HK-2 (cell line): ENCODE measurements at regions not wholly inside any gene's neighbourhood (a gene's known extent, or its start where the extent isn't known, plus 50 kb on each side); places are given as distances from the start of the nearest gene placed in this dataset.
A peak's percentile ranks its signal among the peaks of the same experiment; 100 is the strongest.
"Not testable (repeated sequence)": the region's sequence is repeated elsewhere in the genome, so short reads cannot be mapped to it uniquely, and the experiment has no call there.

Source experiments
- DNase-seq: peaks from one replicate; pipeline ENCODE4 v3.0.0-alpha.2; 2018; ENCODE audit not compliant: unreplicated experiment

DNA sequence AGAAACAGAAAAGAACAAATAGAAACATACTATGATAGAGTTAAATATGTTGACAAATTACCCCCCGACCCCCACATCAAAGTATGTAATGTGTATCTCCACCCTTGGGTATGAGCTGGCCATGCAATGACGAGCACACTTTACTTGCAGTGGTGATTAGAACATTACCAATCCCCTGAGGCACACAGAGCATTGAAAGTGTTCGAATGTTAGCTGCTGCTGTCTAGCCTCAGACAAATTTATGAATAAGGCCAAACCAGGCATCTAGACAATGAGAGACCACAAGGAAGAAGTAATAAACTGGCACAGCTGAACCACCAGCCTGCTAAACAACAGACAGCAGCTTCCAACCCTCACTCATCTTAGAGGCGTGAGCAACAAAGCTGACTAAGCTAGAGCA is 380.5 kb downstream of the DSEL start:
- no peak for DNase-seq

DNA sequence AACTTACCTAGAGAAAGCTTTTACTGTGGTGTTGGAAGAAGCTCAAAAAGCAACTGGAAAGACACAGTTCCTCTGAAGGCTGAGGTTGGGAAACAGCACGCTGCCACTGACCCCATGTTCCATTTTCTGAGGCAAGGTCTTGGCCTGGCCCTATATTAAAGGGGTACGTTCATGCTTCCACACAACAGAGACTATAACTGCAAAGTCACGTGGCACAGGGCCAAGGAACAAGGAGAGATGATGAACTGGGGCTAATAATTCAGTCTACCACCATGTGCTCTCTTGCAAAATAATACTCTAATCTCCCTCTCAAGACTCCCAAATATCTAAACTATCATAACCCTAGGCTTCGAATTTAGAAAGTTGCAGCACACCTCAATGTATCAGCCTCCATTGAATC is 381.6 kb downstream of the DSEL start:
- no peak for DNase-seq

DNA sequence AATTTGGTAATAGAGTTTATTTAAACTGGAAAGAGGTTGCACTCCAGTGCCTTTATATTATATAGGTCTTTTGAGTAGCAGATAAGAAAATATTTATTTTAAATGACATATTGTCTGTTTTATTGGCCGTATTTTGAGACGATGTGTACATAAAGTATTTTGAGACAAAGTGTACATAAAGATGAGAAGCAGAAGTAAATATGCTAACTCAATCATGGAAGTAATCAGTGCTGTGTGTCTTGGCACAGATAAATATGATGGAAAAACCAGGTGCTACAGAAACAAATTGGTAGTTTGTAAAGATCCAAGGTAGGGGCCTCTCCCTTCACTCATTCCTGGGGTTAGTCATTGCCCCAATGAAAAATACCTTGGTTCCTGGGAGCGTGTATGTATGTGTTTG is 382.9 kb downstream of the DSEL start:
- no peak for DNase-seq

DNA sequence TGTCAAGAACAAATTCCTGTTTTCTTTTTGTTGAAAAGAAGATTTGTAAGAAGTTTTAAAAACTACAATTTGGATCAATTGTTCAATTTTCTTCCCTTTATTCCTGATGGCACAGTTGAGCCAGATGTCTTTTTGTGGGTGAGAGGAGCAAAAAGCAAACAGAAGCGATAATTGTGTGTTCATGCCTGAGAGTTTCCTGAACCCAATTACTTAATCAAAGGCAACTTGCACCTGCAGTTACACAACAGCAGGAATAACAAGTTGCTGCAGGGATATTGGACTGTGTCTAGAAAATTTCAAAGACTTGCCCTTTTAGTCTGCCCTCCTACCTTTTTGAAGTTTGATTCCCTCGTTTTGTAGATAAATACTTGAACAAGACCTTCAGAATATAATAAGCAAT is 383.6 kb downstream of the DSEL start:
- no peak for DNase-seq

DNA sequence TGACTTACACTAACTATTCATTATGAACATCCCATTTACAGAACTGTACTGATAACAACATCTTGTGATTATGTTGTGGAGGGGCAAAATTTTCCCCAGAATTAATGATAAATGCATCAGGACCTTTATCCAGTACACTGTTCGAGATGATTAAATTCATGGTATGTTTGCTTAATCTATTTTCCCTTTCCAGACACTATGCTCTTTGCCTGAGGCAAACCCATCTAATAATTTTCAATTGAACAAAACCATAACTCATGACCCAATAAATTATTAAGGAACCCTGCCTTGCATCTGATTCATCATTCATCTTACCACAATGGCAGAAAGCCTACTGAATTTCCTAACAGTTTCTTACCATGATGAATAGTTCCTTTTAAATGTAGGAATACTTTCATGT is 385.0 kb downstream of the DSEL start:
- no peak for DNase-seq

DNA sequence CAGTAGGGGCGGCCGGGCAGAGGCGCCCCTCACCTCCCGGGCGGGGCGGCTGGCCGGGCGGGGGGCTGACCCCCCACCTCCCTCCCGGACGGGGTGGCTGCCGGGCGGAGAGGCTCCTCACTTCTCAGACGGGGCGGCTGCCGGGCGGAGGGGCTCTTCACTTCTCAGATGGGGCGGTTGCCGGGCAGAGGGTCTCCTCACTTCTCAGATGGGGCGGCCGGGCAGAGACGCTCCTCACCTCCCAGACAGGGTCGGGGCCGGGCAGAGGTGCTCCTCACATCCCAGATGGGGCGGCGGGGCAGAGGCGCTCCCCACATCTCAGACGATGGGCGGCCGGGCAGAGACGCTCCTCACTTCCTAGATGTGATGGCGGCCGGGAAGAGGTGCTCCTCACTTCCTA is 389.8 kb downstream of the DSEL start:
- DNase-seq: not testable (repeated sequence)

DNA sequence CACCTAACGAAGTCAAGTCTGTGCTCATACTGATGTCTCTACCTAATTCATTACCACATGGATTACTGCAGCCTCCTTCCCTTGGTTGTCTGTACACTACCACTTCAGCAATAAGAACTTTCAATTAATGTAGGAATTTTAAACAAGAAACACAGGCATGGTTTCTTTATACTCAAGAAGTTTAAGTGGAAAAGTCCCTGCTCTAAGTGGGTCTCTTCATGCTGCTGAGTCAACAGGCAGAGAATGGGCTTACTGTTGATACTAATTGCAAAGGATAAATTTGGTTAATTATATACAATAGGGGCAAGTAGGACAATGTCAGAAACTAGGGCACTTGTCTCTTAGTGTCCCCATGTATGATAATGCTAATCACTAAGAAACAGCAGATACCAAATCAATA is 392.6 kb downstream of the DSEL start:
- DNase-seq: no peak

DNA sequence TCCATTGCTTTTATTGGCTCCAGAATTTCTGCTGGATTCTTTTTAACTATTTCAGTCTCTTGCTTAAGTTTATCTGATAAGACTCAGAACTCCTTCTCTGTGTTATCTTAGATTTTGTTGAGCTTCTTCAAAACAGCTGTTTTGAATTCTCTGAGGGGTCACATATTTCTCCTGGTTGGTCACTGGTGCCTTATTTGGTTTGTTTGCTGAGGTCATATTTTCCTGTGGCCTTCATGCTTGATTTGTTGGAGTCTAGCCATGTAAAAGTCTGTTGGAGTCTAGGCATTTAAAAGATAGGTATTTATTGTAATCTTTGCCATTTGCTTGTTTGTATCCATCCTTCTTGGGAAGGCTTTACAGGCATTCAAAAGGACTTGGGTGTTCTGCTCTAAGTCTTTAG is 398.7 kb downstream of the DSEL start:
- DNase-seq: no peak

DNA sequence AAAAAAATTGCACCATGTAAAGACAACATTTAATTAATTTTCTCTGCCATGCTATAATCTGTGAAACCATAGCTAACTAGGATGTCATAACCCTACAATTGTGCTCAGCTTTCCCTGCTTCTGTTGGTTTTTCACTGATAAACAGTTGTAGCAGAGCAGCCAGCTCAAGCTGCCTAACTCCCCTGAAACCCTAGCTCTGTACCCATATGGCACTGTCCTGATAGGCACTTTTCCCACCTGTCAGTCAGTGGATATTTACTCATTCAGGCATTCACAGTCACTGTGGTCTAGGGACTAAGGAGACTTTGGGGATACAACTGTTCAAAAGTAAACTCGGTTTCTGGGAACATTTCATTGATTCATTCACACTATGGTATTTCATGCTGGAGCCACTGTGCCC is 407.0 kb downstream of the DSEL start:
- no peak for DNase-seq

DNA sequence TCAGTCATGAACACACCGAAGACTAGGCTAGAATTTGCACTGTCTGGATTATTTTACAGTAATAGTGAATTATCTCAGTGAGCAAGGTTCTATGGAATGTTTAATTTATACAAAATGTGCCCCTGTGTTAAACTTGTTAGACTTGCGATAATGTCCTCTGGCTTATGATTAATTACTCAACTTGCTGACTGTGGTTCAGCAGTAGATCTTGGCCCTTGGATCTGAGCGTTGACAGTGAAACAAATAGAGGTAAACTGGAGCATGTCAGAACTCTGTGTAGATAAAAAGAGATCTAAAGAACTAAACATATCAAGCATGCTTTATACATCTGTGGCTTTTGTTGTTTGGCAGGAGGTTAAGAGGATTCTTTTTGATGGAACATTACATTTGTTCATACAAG is 407.6 kb downstream of the DSEL start:
- no peak for DNase-seq

DNA sequence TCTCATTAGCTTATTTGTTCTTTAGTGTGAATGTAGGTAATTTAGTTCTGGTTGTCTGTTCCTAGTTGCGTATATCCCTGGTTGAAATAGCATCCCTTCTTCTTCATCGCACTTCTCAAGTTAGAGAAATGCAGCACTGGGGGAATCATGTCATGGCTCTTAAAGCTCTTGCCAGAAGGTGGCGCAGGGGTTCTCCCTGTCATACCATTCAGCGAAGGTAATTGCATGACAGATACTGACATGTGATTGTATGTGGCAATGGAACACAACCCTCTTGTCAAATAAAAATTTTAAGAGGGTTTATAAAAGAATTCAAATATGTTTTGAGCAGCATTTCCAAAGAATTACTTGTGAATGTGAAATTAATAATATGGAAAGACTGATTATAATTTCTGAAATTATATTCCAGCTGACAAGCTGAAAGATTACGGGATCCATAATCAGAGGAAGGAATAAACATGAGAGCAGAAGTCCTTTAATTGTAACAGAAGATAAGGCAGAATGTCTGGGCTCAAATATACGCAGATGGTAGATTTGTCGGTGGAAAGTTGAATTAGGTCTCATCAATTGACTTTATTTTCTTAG is 411.7 kb downstream of the DSEL start:
- peak; percentile 25 for DNase-seq

DNA sequence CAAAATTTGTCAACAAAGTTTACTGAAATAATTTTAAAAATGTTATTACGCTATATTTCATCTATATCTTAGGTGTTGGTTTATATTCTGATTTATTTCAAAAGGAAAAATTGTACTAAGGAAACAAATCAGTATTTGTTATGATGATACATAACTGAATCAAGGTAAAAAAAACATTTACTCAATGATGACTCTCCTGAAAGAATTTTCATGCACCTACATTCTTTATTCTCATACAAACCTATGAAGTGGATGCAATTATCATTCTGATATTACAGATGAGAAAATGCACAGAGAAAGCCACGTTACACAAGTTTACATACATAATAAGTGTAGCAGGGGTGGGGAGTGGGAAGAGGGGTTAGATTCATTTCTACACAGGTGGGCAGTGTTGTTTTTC is 422.4 kb downstream of the DSEL start:
- no peak for DNase-seq

DNA sequence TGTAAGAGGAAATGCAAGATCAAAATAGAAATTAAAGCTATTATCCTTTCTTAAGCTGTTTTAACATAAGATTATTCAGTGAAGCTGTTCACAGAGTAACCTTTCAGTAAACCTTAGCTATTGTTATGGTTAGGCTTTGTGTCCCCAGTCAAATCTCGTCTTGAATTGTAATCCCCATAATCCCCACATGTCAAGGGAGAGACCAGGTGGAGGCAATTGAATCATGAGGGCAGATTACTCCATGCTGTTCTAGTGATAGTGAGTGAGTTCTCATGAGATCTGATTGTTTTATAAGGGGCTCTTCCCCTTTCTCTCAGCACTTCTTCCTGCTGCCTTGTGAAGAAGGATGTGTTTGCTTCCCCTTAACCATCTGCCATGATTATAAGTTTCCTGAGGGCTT is 424.4 kb downstream of the DSEL start:
- DNase-seq: no peak

DNA sequence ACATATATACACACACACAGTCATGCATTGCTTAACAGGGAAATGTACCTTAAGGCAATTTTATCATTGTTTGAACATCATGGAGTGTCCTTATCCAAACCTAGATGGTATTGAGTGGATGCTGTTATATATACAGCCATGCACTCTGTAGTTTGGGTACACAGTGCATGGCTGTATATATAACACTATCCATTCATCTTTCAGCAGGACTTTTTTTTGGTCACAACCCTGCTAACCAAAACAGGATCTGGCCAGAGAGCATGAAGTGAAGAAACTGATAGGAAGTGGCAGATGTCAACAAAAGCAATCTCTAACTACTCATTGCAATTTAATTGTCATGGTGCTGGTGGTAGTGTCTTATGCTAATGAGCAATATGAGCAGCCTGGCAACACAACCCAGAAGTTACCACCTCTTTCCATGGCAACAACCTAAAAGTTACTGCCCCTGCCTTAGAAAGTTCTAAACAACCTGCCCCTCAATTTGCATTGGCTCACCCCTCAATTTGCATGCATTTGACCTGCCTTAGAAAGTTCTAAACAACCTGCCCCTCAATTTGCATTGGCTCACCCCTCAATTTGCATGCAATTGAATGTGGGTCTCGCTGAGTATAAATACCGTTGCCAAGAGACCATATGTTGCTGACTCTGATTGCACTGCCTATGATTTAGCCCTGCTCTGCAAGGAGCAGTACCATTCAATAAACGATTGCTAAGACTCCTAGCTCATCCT is 434.9 kb downstream of the DSEL start:
- no peak for DNase-seq

DNA sequence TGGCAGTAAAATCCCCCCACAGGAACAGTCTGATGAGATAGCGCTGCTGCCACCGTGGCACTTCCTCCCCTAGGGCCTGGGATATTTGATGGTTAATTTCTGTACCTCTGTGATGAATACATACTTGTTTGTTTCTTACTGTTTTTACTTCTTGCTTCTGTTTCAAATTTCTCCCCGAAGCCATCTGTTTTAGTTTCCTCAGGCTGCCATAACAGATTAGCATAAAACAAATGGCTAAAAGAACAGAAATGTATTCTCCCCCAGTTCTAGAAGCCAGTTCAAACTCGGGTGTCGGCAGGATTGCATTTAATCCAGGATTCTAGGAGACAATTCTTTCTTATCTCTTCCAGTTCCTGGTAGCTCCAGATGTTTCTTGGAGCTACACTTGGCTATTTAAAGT is 435.9 kb downstream of the DSEL start:
- DNase-seq: no peak

DNA sequence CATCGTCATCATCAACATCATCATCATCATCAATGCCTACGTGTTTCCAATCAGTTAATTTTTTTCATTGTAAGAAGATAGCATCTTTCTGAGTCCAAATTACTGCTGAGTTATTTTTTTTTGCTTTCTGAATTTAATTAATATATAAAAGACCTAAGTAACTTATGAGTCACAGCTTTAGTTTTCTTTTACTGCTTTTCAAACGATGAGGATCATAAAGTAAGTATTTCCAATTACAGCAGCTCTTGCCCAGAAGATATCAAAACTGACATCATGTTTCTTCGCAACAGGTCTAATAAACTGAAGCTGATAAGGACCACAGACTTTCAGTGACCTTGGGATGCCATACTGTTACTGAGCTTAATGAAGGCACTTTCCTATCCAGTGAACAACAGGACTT is 442.2 kb downstream of the DSEL start:
- no peak for DNase-seq

DNA sequence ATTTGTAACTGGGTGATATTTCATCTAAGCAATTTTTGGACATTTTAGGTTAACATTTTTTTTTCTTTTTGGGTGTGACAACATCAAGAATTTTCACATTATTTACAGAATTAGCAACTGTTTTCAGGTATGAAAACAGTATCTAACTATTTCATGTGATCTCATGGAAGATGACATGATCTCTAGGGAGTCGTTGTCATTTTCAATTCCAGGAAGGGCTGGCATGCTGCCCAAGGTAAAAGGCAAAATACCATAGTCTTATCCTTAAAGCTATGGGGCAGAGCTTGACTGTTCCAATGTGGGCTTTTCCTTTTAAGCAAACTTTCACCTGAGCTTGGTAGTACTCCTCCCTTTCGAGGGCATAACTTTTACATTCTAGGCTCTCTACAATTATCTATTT is 443.7 kb downstream of the DSEL start:
- DNase-seq: peak; percentile 0

DNA sequence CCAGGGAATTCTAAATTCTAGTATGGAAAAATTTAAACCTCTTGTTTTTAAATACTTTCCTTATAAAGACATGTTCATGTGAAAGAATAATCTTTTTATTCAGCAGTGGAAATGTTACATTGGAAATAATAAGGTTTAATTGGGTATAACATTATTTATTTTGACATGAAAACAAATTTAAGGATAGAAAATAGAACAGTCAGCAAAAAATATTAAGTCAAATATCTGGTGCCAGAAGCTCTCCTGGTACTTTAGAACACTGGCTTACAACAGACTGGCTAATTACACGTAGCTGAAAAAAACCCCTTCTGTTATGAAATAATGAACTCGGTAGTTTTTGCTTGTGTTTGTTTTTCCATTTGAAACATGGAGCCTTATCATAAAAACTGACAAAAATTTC is 447.9 kb downstream of the DSEL start:
- no peak for DNase-seq

DNA sequence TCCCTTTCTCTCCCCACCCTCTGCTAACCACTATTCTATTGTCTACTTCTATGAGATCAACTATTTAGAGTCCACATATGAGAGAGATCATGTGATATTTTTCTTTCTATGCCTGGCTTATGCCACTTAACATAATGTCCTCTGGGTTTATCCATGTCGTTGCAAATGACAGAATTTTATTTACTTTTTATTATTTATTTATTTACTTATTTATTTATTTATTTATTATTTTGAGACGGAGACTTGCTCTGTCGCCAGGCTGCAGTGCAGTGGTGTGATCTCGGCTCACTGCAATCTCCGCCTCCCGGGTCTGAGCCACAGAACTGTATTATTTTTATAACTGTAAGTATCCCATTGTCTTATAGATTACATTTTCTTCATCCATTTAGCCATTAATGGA is 443.4 kb upstream of the CDH19 start:
- DNase-seq: no peak

DNA sequence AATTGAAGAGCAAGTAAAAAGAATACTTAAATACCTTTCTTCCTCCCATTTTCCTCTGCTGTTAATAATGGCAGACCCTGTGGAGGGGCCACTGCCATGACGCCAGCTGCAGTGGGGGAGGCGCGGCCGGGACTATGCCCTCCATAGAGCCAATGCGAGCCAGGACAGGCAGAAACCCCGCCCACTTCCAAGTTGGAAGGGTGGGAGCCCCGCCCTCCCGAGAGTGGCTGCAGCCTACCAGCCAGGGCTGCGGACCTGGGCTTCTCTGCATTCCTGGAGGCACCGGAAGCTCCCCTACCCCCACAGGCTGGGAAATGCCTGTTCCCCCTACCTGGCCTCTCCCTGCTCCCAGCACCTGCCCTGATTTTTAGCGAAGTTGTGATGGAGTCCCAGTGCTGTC is 439.4 kb upstream of the CDH19 start:
- DNase-seq: no peak

DNA sequence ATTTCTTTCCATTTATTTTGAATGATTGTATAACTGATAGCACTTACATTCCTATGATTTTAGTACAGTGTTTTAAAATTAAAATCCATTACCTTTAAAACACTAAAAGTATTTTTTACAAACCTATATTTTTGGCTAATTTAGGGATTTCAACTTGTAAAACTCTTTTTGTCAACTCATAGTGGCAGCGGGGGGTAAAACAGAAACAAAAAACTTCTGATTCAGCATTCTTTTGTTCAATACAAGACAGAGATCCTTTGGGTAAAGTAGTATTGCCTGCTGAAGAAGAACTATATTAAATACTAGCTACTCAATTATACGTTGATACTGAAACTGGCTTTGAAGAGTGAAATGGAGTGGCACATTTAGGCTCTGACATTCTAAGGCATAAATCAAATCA is 437.4 kb upstream of the CDH19 start:
- DNase-seq: no peak

DNA sequence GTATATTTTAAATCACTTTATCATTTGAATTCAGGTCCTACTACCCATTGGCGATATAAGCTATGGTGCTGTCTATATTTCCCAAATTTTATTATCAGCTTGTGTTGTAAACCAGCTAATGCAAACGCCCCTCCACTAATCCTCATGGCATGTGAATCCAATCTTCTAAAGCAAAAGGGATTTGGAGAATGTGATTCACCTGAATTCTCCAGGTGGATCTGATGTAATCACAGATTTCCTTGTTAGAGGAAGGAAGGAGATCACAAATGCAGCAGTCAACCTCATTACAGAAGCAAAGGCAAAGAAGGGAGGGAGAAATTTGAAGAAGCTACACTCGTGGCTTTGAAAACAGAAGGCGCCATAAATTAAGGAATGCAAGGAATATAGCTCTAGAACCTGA is 431.1 kb upstream of the CDH19 start:
- no peak for DNase-seq

DNA sequence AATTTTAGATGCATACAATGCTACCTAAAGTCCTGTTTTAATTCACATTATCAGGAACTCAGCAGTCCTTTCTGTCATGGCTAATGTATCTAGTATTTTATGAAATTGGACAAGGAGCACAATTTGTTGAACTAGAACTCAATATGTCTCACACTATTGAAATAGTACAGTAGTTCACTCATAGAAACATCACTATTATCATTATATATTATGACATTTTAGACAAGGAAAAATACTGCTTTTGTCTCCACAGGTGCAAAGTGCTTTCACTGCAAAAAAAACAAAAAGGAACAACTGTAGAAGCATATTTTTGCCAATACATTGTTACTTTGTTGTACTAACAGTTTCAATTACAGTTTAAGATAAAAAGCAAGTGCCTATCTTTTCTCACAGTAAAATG is 419.2 kb upstream of the CDH19 start:
- no peak for DNase-seq

DNA sequence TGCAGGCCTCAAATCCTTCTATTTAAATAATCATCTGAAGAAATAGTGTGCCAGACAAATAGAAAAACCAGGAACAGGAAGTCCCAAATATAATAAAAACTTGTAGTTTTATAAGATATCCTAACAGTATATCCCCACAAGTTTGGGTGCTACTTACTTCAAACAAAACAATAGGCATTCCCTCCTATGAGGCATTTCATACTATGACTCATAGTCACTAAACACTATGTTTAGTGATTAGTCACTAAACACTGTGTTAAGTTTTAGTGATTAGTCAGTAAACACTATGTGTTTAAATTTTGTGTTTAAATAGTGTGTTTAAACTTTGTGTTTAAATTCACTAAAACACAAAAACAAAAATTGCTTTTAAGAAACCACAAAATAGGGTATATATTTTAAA is 407.0 kb upstream of the CDH19 start:
- DNase-seq: no peak
